Inflammatory macrophage treated with lipopolysaccharide for 4 hours (primary cell): ENCODE measurements at regions not wholly inside any gene's neighbourhood (a gene's known extent, or its start where the extent isn't known, plus 50 kb on each side); places are given as distances from the start of the nearest gene placed in this dataset.
"Not testable (repeated sequence)": the region's sequence is repeated elsewhere in the genome, so short reads cannot be mapped to it uniquely, and the experiment has no call there.

Source experiments
- DNase-seq: peaks from one replicate; pipeline ENCODE4 v3.0.0-alpha.2; 2020

DNA sequence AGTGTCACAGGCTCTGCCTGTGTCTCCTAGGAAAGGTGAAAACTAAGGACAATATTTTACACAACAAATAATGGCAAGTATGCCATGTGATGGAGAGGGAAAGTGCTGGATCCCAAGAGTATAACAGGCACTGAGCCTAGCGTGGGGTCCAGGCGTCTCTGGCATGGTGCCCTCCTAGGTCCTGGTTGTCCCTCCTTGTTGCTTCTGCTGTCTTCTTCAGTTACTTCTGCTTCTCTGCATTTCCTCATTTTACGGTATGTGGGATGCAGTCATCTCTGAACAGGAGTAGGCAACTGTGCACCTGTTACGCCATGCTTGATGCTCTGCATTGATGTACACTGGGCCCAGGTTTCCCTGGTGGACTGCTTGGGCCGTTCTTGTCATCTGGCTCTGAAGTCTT lies 1480.8 kb downstream of the FOXD4L5 start:
- not testable (repeated sequence) for DNase-seq

DNA sequence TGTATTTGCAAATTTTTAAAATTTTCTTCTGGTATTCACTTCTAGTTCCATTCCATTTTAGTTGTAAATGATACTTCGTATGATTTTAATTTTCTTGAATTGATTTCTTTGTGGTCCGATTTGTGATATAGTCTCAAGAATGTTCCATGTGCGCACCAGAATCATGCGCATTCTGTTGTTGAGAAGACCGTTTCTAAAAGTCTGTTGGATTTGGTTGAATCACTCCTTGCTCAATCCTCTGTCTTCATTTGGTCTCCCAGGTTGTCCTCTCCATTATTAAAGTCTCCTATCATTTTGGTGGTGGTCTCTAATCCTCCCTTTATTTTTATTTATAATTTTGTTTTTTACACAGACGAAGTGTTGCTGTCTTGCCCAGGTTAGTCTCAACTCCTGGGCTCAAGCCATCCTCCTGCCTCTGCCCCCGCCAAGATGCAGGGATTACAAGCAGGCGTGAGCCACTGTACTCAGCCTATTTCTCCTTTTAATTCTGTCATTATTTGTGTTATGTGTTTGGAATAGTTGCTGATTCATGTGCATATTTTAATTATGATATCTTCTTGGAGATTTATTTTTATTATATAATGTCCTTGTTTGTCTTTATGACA lies 1490.8 kb downstream of the FOXD4L5 start:
- not testable (repeated sequence) for DNase-seq

DNA sequence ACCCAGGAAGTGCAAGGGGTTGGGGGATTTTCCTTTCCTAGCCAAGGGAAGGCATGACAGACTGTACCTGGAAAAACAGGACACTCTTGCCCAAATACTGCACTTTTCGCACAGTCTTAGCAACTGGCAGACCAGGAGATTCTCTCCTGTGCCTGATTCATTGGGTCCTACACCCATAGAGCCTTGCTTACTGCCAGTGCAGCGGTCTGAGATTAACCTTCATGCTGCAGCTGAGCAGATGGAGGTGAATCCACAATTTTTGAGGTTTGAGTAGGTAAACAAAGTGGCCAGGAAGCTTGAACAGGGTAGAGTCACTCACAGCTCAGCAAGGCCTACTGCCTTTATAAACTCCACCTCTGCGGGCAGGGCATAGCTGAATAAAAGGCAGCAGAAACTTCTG lies 1497.6 kb downstream of the FOXD4L5 start:
- DNase-seq = not testable (repeated sequence)

DNA sequence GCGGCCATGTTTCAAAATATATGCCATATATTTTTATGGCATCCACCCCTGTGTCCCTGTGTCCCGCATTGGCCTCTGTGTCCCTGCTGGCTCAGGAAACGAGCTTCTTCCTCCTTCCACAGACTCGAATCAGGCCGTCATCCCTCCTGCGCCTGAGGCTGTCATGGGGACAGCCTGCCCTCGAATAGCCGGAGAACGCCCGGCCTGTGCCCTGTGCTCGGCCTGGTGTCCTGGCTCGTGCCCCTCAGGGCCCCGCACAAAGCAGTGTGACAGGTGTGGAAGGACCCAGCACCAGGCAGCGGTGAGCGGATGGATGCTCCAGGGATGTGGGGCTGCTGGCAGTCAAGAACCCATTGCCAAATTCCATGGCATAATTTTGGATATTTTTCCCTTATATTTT lies 1500.0 kb downstream of the FOXD4L5 start:
- not testable (repeated sequence) for DNase-seq

DNA sequence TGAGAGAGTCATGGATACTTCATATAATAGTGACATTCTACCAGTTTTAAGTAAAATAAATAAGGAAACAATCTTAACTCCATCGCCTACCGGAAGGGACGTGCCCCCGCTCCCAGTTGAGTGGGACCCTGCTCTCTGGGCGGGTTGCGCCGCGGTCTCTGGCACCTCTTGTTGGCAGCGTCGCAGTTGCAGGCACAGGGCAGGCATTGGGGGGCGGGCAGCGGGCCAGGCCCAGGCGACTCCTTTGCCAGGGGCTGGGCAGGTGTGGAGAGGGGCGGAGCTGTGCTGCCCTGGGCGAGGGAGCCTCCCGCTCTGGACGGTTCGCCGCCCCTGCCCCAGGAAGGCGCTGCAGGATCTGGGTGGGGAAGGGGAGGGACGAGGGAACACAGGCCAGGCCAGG lies 1500.6 kb downstream of the FOXD4L5 start:
- not testable (repeated sequence) for DNase-seq

DNA sequence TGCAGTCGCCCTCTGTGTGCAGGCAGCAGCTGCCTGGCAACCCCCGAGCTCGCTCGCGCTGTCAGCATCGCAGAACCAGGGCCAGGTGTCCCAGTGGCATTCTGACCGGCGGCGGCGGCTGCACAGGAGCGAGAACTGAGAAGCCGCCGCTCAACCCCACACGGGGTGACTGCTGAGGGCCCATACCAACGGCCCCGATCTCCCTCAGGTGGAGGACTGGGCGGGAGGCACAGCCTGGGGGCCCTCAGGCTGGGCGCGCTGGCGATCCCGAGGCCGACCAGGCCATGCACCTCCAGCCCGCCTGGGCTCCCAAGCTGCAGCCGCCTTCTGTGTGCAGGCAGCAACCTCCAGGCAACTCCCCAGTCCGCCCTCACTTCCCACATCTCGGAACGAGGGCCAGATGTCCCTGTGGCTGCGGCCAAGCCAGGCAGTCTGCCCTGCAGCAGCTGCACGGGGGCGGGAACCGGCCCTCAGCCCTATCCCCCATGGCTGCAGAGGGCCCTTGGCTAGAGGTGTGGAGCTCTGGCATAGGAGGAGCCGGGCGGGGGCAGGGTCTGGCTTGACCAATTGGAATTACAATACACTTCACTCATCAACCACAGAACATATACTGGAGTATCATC lies 1503.1 kb downstream of the FOXD4L5 start:
- not testable (repeated sequence) for DNase-seq

DNA sequence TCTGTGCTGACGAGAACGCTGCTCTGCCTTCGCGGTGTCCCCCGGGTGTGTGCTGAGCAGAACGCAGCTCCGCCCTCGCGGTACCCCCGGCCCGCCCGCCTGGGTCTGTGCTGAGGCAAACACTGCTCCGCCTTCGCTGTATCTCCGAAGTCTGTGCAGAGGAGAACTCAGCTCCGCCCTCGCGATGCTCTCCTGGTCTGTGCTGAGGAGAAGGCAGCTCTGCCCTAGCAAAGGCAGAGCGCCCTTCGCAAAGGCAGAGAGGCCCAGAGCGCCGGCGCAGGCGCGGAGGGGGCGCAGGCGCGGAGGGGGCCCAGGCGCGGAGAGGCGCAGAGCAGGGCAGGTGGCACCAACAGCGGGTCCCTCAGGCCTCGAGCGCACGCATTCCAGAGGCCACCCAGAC lies 1503.6 kb downstream of the FOXD4L5 start:
- DNase-seq = not testable (repeated sequence)

DNA sequence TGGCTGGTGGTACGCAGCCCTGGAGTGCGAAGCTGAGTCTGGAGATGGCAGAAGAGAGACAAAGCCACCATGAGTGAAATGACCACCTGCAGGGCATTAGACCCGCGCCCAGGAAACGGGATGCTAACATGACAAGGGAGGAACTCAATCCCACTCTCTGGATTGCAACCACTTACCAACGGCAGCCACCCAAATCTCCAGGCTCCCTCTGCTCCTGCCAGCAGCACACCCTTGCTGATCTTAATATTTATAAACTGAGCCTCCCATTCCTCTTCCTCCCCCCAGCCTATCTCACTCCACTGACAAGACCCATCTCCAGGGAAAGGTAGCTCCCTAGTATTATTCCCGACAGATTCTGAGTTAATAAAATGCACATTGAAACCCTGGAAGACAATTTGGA lies 1508.8 kb downstream of the FOXD4L5 start:
- not testable (repeated sequence) for DNase-seq

DNA sequence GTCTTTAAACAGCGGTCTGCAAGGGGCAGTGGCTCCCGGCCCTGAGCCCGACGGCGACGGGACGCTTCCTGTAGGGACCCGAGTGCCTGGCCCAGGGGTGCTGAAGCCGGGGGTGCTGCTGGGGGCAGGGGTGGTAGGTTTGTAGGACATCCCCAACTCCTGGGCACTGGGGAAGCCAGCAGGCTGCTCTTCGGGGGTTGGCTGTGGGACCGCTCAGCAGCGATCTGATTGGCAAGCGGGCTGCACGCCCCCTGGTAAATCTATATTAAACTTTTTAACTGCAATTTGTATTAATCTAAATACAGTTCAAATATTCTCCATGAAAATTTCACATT lies 1510.0 kb downstream of the FOXD4L5 start:
- not testable (repeated sequence) for DNase-seq

DNA sequence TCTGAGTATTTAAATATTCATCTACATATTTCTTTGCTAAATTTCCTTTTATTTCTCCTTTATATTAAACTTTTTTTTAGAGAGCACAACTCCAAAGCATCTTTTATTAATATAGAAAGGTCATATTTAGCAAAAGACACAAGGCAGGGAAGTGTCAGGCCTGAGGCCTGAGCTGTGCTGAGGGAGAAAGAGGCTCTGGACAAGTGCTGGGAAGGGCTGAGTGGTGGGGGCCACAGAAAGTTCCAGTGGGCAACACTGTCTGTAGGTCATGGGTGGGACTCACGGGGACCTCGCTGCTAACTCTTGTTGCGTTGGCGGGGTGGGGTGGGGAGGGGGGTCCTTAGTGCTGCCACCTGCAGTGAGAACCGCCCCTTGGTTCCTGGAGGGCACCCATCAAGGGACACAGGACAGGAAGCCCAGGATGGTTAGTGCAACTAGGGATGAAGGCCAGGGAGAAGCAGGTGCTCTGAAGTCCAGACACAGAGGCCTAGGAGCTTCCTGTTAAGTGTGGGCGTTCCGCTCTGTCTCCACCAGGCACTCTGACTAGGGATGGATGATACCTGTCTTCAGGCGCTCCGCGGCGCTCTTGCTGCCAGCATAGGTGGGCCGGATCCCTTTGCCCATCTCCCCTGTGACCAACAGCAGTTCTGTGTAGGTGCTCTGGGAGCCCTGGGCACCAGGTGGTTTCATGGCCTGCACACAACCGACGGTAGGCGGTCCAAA lies 1510.5 kb downstream of the FOXD4L5 start:
- not testable (repeated sequence) for DNase-seq

DNA sequence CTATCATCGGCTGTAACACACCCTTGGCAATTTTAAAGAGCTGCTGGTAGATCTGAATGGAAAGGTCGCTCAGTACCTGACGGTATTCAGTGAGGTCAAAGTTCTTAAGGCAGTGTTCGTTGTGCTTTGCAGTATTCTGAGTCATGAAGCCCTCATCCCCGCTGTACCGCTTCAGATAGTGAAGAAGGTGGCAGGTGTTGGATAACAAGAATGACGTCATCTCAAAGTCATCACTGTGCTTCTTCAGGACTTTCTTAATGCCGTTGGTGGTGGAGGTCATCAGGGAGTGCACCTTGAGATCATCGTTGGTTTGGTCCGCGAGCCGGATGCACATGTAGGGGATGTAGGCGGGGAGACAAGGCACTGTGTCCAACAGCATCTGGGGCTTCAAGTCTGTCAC lies 1522.8 kb downstream of the FOXD4L5 start:
- not testable (repeated sequence) for DNase-seq

DNA sequence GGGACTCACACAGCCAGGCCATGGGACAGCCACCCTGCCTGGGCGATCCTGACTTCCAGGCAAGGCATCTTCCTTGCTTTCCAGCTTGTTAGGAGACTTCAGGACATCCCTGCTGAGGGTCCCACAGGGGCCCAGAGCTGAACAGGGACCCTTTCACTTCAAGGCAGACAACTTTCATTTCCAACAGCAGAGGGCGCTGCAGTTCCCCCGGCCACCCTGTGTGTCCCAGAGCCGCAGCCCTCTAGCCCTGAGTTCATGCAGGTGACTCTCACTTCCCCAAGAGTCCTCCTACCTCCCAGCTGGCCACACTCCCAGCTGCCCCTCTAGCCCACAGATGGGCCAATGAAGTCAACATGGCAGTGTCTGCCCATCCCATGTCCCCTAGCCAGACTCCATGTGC lies 1556.0 kb downstream of the FOXD4L5 start:
- DNase-seq = not testable (repeated sequence)

DNA sequence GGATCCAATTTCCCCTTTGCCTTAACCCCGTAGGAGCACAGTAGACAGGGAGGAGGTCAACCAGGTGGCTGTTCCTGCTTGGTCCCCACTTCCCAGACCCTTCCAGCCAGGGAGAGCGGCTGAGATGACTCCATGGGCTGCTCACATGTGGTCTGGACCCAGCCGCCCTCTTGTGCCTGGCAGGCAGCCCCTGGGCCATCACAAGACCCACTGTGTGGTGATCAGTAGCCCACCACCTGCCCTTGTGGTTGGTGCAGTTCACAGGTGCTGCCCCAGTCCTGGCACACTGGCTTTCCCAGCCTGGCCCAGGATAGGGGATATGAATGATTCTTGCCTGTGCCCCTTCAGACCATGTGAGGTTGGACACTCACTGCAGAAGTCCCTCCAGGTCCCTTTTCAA lies 1556.7 kb downstream of the FOXD4L5 start:
- no peak for DNase-seq

DNA sequence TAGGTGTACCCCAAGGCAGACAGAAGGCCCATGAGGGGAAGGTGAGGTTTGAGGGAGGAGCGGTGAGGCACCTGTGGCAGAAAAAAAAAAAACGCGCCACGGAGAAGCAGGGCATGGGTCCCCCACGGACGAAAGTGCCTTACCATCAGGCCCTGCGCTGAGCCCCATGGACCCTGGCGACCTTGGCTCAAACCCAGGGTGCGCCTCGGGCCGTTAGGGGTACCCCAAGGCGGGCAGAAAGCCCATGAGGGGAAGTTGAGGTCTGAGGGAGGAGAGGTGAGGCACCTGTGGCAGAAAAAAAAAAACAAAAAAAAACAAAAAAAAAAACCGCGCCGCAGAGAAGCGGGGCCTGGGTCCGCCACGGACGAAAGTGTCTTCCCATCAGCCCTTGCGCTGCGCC lies 1576.7 kb downstream of the FOXD4L5 start:
- not testable (repeated sequence) for DNase-seq

DNA sequence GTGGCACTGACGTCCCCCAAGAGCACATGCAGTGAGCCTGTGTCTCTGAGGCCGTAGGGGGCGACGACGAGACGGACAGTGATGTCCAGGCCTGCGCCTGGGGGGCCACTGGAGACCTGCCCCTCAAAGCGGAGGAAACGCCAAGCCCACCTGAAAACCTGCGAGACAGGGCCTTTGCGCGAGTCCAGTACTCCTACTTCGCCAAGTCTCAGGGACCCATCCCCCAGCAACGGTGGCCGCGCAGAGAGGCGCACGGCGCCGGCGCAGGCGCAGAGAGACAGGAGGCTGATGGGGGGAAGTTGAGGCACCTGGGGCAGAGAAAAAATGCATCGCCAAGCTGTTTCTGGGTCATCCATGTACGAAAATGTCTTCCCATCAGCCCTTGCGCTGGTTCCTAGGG lies 1580.6 kb downstream of the FOXD4L5 start:
- DNase-seq = not testable (repeated sequence)

DNA sequence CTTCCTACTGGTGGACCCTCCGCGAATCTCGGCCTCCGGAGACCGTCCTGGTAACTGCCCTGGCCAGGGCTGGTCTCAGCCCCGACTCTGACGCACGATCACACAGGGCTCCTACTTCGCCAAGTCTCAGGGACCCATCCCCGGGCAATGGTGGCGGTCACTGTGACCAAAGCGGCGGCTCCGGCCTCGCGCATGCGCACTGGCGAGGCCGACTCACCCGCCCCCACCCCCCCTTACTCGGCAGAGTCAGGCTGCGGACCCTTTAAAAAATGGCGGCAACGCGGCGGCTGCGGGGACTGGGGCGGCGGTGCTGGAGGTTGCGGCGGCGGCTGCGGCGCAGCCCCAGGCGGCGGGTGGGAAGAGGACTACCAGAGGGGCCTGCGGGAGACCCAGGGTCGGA lies 1581.3 kb downstream of the FOXD4L5 start:
- DNase-seq = not testable (repeated sequence)

DNA sequence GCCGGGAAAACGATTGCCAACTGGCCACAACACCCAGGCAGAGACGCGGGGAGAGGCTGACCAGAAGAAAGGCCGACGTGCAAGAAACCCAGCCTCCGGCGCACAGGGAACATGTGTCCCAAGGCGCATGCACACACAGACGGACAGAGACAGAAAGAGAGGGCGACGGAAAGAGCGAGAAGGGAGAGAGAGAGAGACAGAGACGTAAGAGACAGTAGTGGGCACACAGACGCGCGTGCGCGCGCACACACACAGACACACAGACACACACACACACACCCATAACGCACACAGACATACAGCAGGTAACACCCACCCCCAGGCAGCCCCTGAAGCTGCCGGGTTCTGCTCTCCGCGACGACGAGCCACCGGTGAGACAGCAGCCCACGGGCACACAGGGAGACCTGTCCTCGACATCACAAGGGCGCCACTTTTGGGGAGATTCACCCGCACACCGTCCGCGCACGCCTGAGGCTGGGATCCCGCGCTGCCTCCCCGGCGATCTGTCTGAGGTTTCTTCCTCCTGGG lies 1581.8 kb downstream of the FOXD4L5 start:
- not testable (repeated sequence) for DNase-seq
